Ishikawa (cell line): ENCODE measurements at regions not wholly inside any gene's neighbourhood (a gene's known extent, or its start where the extent isn't known, plus 50 kb on each side); places are given as distances from the start of the nearest gene placed in this dataset.

Experiments
- CEBPB ChIP-seq: IDR thresholded peaks from 2 replicates; pipeline ENCODE4 v1.6.1; 2012
- CREB1 ChIP-seq: IDR thresholded peaks from 2 replicates; pipeline ENCODE4 v1.6.1; 2012; ENCODE audit warnings: low read depth
- EGR1 ChIP-seq: IDR thresholded peaks from 2 replicates; pipeline ENCODE4 v1.6.1; 2012
- EP300 ChIP-seq: IDR thresholded peaks from 2 replicates; pipeline ENCODE4 v1.6.1; 2012; ENCODE audit warnings: borderline replicate concordance
- FOXM1 ChIP-seq: IDR thresholded peaks from 2 replicates; pipeline ENCODE4 v1.6.1; 2012; ENCODE audit warnings: low read depth, borderline replicate concordance
- NFIC ChIP-seq: IDR thresholded peaks from 2 replicates; pipeline ENCODE4 v1.6.1; 2012
- RAD21 ChIP-seq: IDR thresholded peaks from 2 replicates; pipeline ENCODE4 v1.6.1; 2012; ENCODE audit warnings: low read depth
- REST ChIP-seq: IDR thresholded peaks from 2 replicates; pipeline ENCODE4 v1.6.1; 2012; ENCODE audit warnings: low read depth, mild to moderate bottlenecking
- TAF1 ChIP-seq: IDR thresholded peaks from 2 replicates; pipeline ENCODE4 v1.6.1; 2012; ENCODE audit warnings: low read depth, mild to moderate bottlenecking
- TCF12 ChIP-seq: IDR thresholded peaks from 2 replicates; pipeline ENCODE4 v1.6.1; 2012; ENCODE audit warnings: low read depth
- TEAD4 ChIP-seq: IDR thresholded peaks from 2 replicates; pipeline ENCODE4 v1.6.1; 2012
- USF1 ChIP-seq: IDR thresholded peaks from 2 replicates; pipeline ENCODE4 v1.6.1; 2012
- YY1 ChIP-seq: IDR thresholded peaks from 2 replicates; pipeline ENCODE4 v1.6.1; 2012; ENCODE audit warnings: low read depth
- ZBTB7A ChIP-seq: IDR thresholded peaks from 2 replicates; pipeline ENCODE4 v1.6.1; 2012; ENCODE audit warnings: low read depth
- TF ChIP-seq, protein P1 (sequence below): IDR thresholded peaks from 2 replicates; pipeline ENCODE4 v1.6.1; 2012

DNA sequence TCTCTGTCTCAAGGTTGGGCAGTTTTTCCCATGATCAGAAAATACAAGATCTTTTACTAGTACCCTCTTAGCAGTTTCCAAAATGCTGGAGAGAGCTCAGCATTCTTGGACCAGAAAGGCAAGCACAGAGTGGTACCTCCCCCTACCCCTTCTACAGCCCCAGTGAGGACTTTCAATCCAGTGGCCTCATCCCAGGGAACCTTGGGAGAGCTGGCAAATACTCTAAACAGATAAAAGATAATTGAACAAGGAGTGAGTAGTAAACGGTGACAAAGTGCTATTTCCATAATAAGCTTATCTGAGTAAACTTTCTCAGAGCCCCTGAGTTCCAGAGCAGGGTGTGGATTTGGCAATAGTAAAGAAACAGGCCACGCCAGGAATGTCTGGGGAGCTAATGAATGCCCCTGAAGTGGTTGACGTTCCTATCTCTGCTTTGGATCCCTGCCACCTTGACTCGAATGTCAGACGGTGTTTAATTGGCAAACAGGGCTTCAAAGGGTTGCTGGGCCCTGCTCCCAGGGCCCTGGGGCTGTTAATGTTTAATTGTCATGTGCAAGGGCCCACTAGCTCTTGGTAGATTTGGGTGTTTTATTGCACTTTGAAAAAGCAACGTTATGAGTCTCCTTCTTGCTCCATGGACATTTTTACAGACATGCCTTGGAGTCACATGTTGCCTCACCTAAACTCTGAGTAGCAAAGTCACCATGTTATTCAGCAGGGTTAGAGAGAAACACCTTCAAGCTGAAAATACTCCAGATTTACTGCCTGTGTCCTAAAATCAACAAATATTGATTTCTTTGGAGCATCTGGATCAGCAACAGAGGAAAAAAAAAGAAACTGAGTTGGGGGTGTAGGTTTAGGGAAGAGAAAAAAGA lies 239.9 kb downstream of the CYRIA start:
- TF ChIP-seq TCF12 = peak; percentile 81
- peak; percentile 86 for TF ChIP-seq TEAD4
- TF ChIP-seq EGR1 = no peak
- TF ChIP-seq TAF1 = no peak
- peak; percentile 55 for TF ChIP-seq USF1
- no peak for TF ChIP-seq CREB1
- no peak for TF ChIP-seq ZBTB7A
- TF ChIP-seq EP300 = peak; percentile 68; the same call in 1 of the 2 replicates
- TF ChIP-seq CEBPB = peak; percentile 36; the same call in 1 of the 2 replicates
- TF ChIP-seq NFIC = peak; percentile 94
- no peak for TF ChIP-seq REST
- TF ChIP-seq FOXM1 = 0 out of 2 replicates have a peak, but pooled peaks have one; percentile 21
- TF ChIP-seq, protein P1, sequence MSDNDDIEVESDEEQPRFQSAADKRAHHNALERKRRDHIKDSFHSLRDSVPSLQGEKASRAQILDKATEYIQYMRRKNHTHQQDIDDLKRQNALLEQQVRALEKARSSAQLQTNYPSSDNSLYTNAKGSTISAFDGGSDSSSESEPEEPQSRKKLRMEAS = peak; percentile 56

- no peak for TF ChIP-seq CREB1
- TF ChIP-seq TEAD4 = no peak
- TF ChIP-seq NFIC = no peak
- TF ChIP-seq YY1 = no peak
- no peak for TF ChIP-seq FOXM1
- TF ChIP-seq, protein P1 = no peak
- TF ChIP-seq EGR1 = no peak
- no peak for TF ChIP-seq REST
- TF ChIP-seq ZBTB7A = no peak
- no peak for TF ChIP-seq TCF12
- TF ChIP-seq USF1 = no peak
- no peak for TF ChIP-seq CEBPB
- no peak for TF ChIP-seq RAD21
- no peak for TF ChIP-seq EP300
- TF ChIP-seq TAF1 = no peak
Measured at GRCh38 chr2:16420421-16420820, 245.2 kb downstream of the CYRIA start.

DNA sequence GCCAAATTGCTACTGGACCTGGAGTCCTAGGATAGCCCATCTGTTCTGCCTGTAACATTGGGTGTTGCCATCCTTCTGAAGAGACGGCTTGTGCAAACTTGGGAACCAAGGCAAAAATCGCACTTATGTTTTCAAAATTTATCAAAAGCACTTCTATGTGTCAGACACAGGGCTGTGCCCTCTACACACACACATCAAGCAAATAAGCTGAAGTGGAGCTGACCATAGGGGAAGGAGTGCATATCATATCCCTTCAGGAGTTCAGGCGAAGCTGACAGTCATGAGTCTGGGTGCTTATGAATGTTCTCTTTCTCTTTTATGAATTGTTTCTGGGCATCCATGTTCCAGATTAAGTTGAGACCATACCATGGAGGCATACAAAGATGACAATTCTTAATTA lies 247.9 kb downstream of the CYRIA start:
- no peak for TF ChIP-seq REST
- no peak for TF ChIP-seq ZBTB7A
- TF ChIP-seq NFIC = no peak
- TF ChIP-seq TEAD4 = no peak
- no peak for TF ChIP-seq EGR1
- TF ChIP-seq RAD21 = no peak
- TF ChIP-seq YY1 = no peak
- TF ChIP-seq EP300 = no peak
- no peak for TF ChIP-seq TAF1
- no peak for TF ChIP-seq TCF12
- TF ChIP-seq CEBPB = no peak
- TF ChIP-seq, protein P1 = no peak
- no peak for TF ChIP-seq FOXM1
- TF ChIP-seq CREB1 = no peak
- TF ChIP-seq USF1 = no peak
